Renal cortex interstitium (tissue), 11 donors: ENCODE measurements at regions not wholly inside any gene's neighbourhood (a gene's known extent, or its start where the extent isn't known, plus 50 kb on each side); places are given as distances from the start of the nearest gene placed in this dataset.
A peak's percentile ranks its signal among the peaks of the same experiment; 100 is the strongest.
"Not testable (repeated sequence)": the region's sequence is repeated elsewhere in the genome, so short reads cannot be mapped to it uniquely, and the experiment has no call there.

Experiments
- DNase-seq, 11 donors: peaks; one replicate each; pipeline ENCODE4 v3.0.0-alpha.2; 2013; ENCODE audit warnings: low read depth in 9 of 11, low spot score in 4 of 11; ENCODE audit errors: extremely low read depth in 1 of 11

DNA sequence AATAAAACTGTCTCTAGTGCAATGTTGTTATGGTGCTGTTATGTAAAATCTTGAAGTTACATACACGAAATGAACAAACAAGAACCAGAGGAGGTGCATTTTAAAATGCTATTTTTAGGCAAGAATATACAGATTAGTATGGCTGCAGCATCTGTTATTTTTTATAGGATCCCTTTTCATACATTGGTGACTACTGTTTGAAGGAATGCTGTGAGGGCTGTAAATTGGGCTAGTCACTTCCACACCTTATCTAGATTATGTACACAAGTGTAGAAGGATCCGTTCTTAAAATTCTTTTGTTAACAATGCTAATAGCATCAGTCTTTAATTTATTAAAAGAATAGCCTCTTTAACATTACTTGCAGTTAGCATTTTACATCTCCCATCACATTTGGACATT lies 284.3 kb upstream of the MDGA2 start:
- no peak for DNase-seq

GRCh38 chr14:47949006-47949405 lies 273.6 kb upstream of the MDGA2 start:
- DNase-seq, result no peak

- DNase-seq, result no peak
Measured at GRCh38 chr14:47935332-47935731, 259.9 kb upstream of the MDGA2 start.

GRCh38 chr14:47929334-47929733 lies 253.9 kb upstream of the MDGA2 start:
- DNase-seq, result no peak

GRCh38 chr14:47921133-47921532 lies 245.7 kb upstream of the MDGA2 start:
- no peak for DNase-seq

DNA sequence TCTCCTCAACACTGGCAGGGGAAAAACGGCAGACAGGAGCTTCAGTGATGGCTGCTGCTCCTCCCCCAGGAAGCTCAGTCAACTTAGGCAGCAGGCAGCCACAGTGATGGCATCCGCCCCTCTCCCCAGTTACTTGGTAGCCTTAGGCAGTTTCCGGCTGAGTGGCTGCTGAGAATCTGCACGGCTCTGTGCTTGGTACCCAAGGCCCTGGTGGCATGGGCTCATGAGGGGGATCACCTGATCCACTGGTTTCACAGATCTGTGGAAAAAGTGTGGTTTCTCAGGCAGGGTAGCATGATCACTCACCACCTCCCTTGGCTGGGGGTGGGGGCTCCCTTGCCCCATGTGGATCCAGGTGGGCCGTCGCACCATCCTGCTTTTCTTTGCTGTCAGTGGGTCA lies 244.6 kb upstream of the MDGA2 start:
- DNase-seq, result peak in 3 of 11 donors; percentile 8 to 11 (median 11)

DNA sequence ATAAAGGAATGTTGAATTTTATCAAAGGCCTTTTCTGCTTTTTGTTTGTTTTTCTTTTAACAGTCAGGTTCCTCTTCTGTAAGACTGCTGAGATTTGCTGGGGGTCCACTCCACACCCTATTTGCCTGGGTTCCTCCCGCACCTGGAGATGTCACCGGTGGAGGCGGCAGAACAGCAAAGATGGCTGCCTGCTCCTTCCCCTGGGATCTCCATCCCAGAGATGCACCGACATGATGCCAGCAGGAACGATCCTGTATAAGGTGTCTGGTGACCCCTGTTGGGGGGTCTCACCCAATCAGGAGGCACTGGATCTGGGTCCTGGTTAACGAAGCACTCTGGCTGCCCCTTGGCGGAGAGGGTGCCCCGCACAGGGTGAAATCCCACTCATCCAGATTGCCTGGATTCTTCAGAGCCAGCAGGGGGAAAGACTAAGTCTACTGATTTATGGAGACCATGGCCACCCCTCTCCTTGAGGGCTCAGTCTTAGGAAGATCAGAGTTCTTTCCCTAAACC lies 244.0 kb upstream of the MDGA2 start:
- DNase-seq, result no peak

- DNase-seq, result peak in 8 of 11 donors; percentile 13 to 50 (median 22)
Measured at GRCh38 chr14:47917344-47917954, 242.0 kb upstream of the MDGA2 start.

- not testable (repeated sequence) for DNase-seq
Measured at GRCh38 chr14:47901141-47901540, 225.7 kb upstream of the MDGA2 start.

DNA sequence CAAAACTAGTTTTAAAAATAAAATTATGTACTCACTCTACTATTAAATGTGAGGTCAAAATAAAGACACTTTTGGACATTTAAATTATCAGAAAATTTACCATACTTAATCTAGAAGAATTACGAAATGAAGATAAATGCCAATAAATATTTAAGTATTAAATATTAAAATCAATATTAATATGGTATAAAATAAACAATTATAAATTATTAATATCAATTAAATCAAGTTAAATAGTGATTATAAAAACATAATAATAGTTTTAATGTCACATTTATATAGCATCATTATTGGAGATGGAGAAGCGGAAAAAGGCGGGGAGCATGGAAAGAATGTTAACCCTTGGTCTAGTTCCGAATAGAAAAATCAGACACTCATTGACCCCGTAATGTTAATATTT lies 224.3 kb upstream of the MDGA2 start:
- DNase-seq, result no peak

GRCh38 chr14:47874350-47874749 lies 198.9 kb upstream of the MDGA2 start:
- DNase-seq, result no peak

DNA sequence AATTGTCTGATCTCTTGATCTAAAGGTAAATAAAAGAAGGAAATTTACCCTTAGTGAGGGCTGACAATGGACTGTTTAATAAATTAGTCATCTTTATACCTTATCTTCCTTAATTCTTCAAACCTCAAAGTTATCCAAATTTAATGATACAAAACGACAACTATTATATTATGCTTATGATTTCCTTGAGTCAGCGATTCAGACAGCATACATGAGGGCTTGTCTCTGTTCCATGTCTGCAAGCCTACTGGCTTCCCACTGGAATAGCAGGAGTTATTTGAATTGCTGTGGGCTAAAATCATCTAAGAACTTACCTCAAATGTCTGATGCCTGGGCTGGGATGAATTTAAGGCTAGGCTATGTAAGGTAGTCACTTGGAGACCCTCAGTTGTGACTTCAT lies 197.2 kb upstream of the MDGA2 start:
- no peak for DNase-seq

GRCh38 chr14:47863441-47863840 lies 188.0 kb upstream of the MDGA2 start:
- no peak for DNase-seq

DNA sequence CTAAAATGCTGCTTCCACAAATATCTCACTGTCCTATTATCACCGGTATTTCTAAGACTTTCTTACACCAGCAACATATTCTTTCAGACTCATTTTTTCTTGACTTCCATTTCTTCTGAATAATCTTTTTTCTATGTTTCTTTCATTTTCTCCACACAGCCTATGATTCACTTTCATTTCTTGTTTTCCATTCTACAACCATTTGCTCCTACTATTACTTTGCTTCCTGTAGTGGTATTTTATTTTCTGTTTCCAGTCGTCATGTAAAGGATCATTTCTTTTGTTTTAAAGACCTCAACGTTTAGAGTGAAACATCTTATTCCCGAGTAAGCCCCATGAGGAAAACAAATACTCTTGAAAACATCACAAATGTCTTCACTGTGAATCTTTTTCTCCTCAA lies 182.2 kb upstream of the MDGA2 start:
- no peak for DNase-seq

DNA sequence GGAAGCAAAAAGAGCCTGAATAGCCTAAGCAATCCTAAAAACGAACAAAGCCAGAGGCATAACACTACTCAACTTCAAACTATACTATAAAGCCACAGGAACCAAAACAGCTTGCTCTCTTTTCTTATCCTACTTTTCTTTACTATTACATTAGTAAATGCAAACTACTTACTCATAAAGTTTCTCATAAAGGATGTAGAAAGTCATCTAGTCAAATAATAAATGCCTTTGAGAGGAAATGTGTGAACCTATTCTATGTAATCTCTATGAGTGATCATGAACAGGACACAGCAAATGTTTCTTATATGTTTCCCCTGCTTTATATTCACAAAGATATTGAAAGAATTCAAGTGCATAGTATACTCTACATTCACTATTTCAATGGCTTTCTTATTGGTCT lies 176.9 kb upstream of the MDGA2 start:
- no peak for DNase-seq

GRCh38 chr14:47846008-47846407 lies 170.6 kb upstream of the MDGA2 start:
- DNase-seq, result no peak

DNA sequence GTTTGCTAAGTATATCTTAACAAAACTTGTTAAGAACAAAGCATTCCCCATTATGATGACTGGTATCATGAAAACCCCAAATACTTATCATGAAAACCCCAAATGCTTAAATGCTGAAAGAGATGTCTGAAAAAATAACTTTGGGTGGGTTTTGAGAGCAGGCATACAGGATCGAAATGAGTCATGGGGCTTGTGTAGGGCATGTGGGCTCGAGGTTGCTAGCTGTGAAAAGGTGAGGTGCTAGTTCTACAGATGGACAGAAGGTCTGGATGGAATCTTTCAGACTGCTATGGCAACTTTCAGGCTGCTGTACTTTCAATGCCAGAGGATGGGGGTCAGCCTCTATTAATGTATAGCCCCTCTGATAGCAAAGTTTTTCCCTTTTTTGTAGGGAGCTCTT lies 167.8 kb upstream of the MDGA2 start:
- DNase-seq, result no peak

- DNase-seq, result peak in 9 of 11 donors; percentile 1 to 49 (median 10)
Measured at GRCh38 chr14:47833011-47833410, 157.6 kb upstream of the MDGA2 start.

GRCh38 chr14:47826809-47827208 lies 151.4 kb upstream of the MDGA2 start:
- DNase-seq, result no peak

DNA sequence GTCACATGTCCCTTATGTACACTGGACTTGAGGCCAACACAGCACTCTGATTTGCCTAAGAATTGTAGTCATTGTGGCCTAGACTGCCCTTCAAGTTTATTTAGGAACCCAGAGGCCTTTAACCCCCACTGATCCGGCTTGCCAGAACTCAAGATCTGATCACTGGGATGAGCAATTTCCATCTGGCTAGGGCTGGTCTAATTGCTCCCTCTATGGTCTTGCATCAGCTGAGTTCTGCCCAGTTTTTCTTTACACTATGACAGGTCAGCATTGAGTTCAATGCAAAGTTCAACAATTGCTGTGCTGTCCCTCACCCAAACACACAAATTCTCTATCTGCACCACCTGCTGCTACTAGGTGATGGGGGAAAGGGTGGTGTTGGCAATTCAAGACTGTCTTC lies 146.9 kb upstream of the MDGA2 start:
- DNase-seq, result no peak

- no peak for DNase-seq
Measured at GRCh38 chr14:47821135-47821534, 145.7 kb upstream of the MDGA2 start.
